Mammary epithelial cell (primary cell): ENCODE measurements at regions not wholly inside any gene's neighbourhood (a gene's known extent, or its start where the extent isn't known, plus 50 kb on each side); places are given as distances from the start of the nearest gene placed in this dataset.

Experiments used
- CTCF ChIP-seq, 2 donors: IDR thresholded peaks in 1 of 2; conservative IDR thresholded peaks in 1 of 2; 2 replicates each; pipeline ENCODE4 v1.5.1; 2011 to 2012; ENCODE audit warnings: inconsistent platforms in 2 of 2, low read length in 2 of 2, mild to moderate bottlenecking in 2 of 2, control low read depth in 1 of 2, low read depth in 1 of 2; ENCODE audit not compliant: insufficient read depth in 1 of 2; ENCODE audit errors: extremely low read depth in 1 of 2
- EZH2 ChIP-seq: IDR thresholded peaks from 2 replicates; pipeline ENCODE4 v1.6.1; 2012; ENCODE audit warnings: low read length, inconsistent platforms, borderline replicate concordance

GRCh38 chr7:69517985-69518704, 80.1 kb upstream of the AUTS2 start:
- TF ChIP-seq CTCF (conservative IDR thresholded peaks at IDR 0.05 in 1 of 2, IDR thresholded peaks at IDR 0.05 in 1 of 2; ENCODE audit: extremely low read depth in 1 of 2, insufficient read depth in 1 of 2, low read depth in 1 of 2, low read length in 2 of 2): no peak
- no peak for TF ChIP-seq EZH2
